ENCODE measurements at regions not wholly inside any gene's neighbourhood (a gene's known extent, or its start where the extent isn't known, plus 50 kb on each side); places are given as distances from the start of the nearest gene placed in this dataset.
A peak's percentile ranks its signal among the peaks of the same experiment; 100 is the strongest.

- CTCF ChIA-PET, result no interaction called here
Measured at GRCh38 chr2:134099273-134099672, 154.6 kb upstream of the MGAT5 start.

More at GRCh38 chr2:134099273-134099672, 154.6 kb upstream of the MGAT5 start:
- peaks cover 2% of the 10 kb centered on the region for H3K4me1 ChIP-seq (ENCODE audit: control insufficient read depth, insufficient read depth, low read length)
- no peak overlapping the region for H3K4ac ChIP-seq (ENCODE audit: low read depth, low read length)
- POLR2A ChIA-PET (ENCODE audit: unreplicated experiment), result no interaction called here
- no peak for DNase-seq
- intact Hi-C loops (cut with micrococcal nuclease), result loop anchor here (5.0 kb wide), 1 partner anchor 72 kb away; no protein-coding TSS in a partner anchor
- no peaks in the 10 kb centered on the region for H3K79me1 ChIP-seq (ENCODE audit: low read depth in 1 of 2, low read length in 2 of 2)
- no peak for TF ChIP-seq FOS (IDR thresholded peaks at IDR 0.05; ENCODE audit: low read depth, low read length)
- BruUV-seq (replicated peaks), result no TSS peak
- no CpG with 5 or more reads among the region's 1 CpG for WGBS, 2 experiments (ENCODE audit: extremely low coverage in 2 of 2, insufficient read length in 1 of 2)
- no peak overlapping the region for H3K14ac ChIP-seq (replicated peaks; ENCODE audit: low read depth, low read length)
- no peak overlapping the region for H3K27ac ChIP-seq (ENCODE audit: insufficient read depth, low read length)
- no peak overlapping the region for H2AK5ac ChIP-seq (ENCODE audit: low read depth, low read length)
- H4K5ac ChIP-seq (ENCODE audit: low read depth, low read length), result no peak overlapping the region
- no peak overlapping the region for H3K23ac ChIP-seq (ENCODE audit: low read depth, low read length)
- peak overlapping the region; percentile 37; the same call in 1 of the 2 replicates for H3K18ac ChIP-seq (ENCODE audit: low read depth, low read length)
- H3K27me3 ChIP-seq (ENCODE audit: control insufficient read depth, insufficient read depth, low read length), result no peaks in the 10 kb centered on the region
- no peak overlapping the region for H2AFZ ChIP-seq (replicated peaks; ENCODE audit: low read length, poor library complexity)
- H3K9me1 ChIP-seq (ENCODE audit: insufficient read depth, low read length), result no peaks in the 10 kb centered on the region; the same call in 1 of the 2 replicates
- H3K9me3 ChIP-seq (ENCODE audit: control insufficient read depth, insufficient read depth, low read length), result peaks cover 3% of the 10 kb centered on the region
- no peak overlapping the region for H4K8ac ChIP-seq (ENCODE audit: low read depth in 2 of 2, low read length in 2 of 2)
- dilution Hi-C loops (cut with HindIII; ENCODE audit: low sequenced_read_pairs, unreplicated experiment), result no loop called here
- no peak overlapping the region for H3K56ac ChIP-seq (ENCODE audit: extremely low read depth, insufficient read depth, low read length)
- H3K36me3 ChIP-seq (ENCODE audit: control insufficient read depth, insufficient read depth, low read length), result no peaks in the 10 kb centered on the region
- H3K4me3 ChIP-seq (ENCODE audit: insufficient read depth, low read depth, low read length), result no peak overlapping the region
- no peak overlapping the region for H3K9ac ChIP-seq (ENCODE audit: low read depth, low read length)
- in situ Hi-C loops (cut with MboI; ENCODE audit: low sequenced_read_pairs), result no loop called here
- H3K4me2 ChIP-seq (ENCODE audit: low read depth, low read length), result 0 out of 2 replicates have a peak overlapping the region, but pooled peaks have one; percentile 23
- H2BK5ac ChIP-seq (ENCODE audit: low read depth, low read length, poor library complexity, severe bottlenecking), result no peak overlapping the region
- H2BK120ac ChIP-seq (ENCODE audit: low read depth, low read length), result no peak overlapping the region
- no peak overlapping the region for H2BK20ac ChIP-seq (ENCODE audit: low read depth, low read length)
- no peak for ATAC-seq (ENCODE audit: low read depth)
- no peak overlapping the region for H4K91ac ChIP-seq (ENCODE audit: insufficient read depth, low read depth, low read length)
- H2AK9ac ChIP-seq (replicated peaks; ENCODE audit: low read depth, low read length, poor library complexity), result no peak overlapping the region
- no peaks in the 10 kb centered on the region for H4K20me1 ChIP-seq (ENCODE audit: insufficient read depth, low read length)
- no peak overlapping the region for H2BK15ac ChIP-seq (ENCODE audit: low read depth, low read length)
